Thymus (tissue), 11 donors: ENCODE measurements at regions not wholly inside any gene's neighbourhood (a gene's known extent, or its start where the extent isn't known, plus 50 kb on each side); places are given as distances from the start of the nearest gene placed in this dataset.

Experiments used
- DNase-seq, 9 donors: peaks; one replicate each; pipeline ENCODE4 v3.0.0-alpha.2; 2013; ENCODE audit warnings: low spot score in 9 of 9, low read depth in 6 of 9, missing footprints in 1 of 9
- H3K27ac ChIP-seq, 2 donors: one replicate each; pipeline ENCODE4 v1.5.1; 2013; ENCODE audit warnings: control low read depth in 1 of 2, low read depth in 1 of 2, low read length in 1 of 2, mild to moderate bottlenecking in 1 of 2, moderate library complexity in 1 of 2
- H3K27me3 ChIP-seq, 2 donors: one replicate each; pipeline ENCODE4 v1.5.1; 2013; ENCODE audit warnings: low read length in 1 of 2; ENCODE audit not compliant: control insufficient read depth in 2 of 2, insufficient read depth in 1 of 2
- H3K36me3 ChIP-seq, 2 donors: one replicate each; pipeline ENCODE4 v1.5.1; 2013; ENCODE audit warnings: low read length in 1 of 2, mild to moderate bottlenecking in 1 of 2, moderate library complexity in 1 of 2; ENCODE audit not compliant: control insufficient read depth in 2 of 2, insufficient read depth in 2 of 2
- H3K4me1 ChIP-seq, 2 donors: one replicate each; pipeline ENCODE4 v1.5.1; 2013; ENCODE audit warnings: low read length in 2 of 2; ENCODE audit not compliant: control insufficient read depth in 2 of 2, insufficient read depth in 2 of 2
- H3K4me3 ChIP-seq, 2 donors: one replicate each; pipeline ENCODE4 v1.5.1; 2013; ENCODE audit warnings: low read length in 2 of 2, control low read depth in 1 of 2, mild to moderate bottlenecking in 1 of 2
- H3K9me3 ChIP-seq, 2 donors: one replicate each; pipeline ENCODE4 v1.5.1; 2013; ENCODE audit warnings: low read length in 1 of 2, mild to moderate bottlenecking in 1 of 2; ENCODE audit not compliant: control insufficient read depth in 2 of 2, insufficient read depth in 1 of 2
- WGBS: extraction: QIAGEN DNeasy Blood & Tissue Kit; methylation state at CpG from one replicate; pipeline ENCODE4 v1.1.7; 2013; 5-methylcytosine and 5-hydroxymethylcytosine counted together
- donor health status: healthy.

DNA sequence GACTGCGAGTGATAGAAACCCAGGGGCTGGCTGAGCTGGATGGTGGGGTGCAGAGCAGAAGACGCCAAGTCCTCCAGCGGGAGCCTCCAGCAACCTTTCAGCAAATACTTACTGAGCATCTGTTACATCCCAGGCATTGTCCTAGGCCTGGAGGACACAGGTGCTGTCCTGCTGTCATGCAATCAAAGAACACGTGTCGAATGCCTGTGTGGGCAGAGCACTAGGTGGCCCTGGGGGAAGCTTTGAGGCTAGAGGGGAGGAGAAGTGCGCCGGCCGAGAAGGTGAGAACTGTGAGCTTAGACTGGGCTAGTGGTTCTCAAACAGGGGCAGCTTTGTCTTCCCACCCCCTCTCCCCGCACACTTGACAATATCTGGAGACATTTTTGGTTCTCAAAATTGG lies 233.6 kb downstream of the BMP7 start:
- DNase-seq, result no peak
- WGBS, result 93% methylated on average over 9 of the region's 9 CpGs
- Histone ChIP-seq H3K9me3 (no peaks in the 10 kb centered on the region), H3K27me3 (peaks cover 0 to 3% of the 10 kb centered on the region in 2 donors), H3K27ac (no peak overlapping the region), H3K4me3 (no peak overlapping the region), H3K36me3 (no peaks in the 10 kb centered on the region), H3K4me1 (no peaks in the 10 kb centered on the region)

DNA sequence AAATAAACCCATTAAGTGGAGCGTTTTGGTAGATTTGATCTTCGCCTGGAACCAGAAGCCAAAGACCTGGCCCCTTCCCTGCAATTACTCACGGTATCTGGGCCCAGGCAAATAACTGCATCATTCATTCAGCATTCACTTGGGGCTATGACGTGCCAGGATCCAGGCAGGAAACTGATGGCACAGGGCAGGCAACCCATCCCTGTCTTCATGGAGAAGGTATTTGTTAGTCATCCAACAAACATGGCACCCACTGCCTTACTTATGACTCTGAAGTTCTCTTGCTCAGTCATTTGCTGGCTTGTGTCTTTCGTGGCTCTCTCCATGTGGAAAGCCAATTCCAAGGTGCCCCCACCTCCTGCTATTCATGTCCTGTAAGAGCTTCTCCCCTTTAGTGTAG lies 232.4 kb downstream of the BMP7 start:
- Histone ChIP-seq H3K27me3 (peaks cover 0 to 3% of the 10 kb centered on the region in 2 donors), H3K4me3 (no peak overlapping the region), H3K9me3 (no peaks in the 10 kb centered on the region), H3K27ac (no peak overlapping the region), H3K4me1 (no peaks in the 10 kb centered on the region), H3K36me3 (no peaks in the 10 kb centered on the region)
- no peak for DNase-seq
- 78% methylated on average over 5 of the region's 5 CpGs for WGBS

DNA sequence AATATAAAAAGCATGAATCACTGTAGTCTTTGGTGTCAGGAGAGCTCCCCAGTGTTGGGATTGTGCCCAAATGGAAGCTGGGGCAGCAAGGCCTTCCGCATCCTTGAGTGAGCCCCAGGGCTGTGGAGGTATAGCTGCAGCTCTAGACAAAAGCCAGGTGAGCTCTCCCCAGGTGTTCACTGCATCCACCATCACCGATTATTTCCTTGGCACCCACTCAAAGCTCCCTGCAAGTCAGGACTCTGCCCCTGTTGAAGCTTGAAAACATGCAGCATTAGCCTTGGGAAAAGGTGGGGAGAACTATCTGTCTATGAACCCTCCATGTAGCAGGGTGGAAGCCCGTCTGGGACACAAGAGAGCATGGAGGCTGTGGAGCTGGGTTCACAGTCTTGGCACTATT lies 228.8 kb downstream of the BMP7 start:
- Histone ChIP-seq H3K4me3 (no peak overlapping the region), H3K36me3 (no peaks in the 10 kb centered on the region), H3K27ac (no peak overlapping the region), H3K4me1 (no peaks in the 10 kb centered on the region), H3K27me3 (no peaks in the 10 kb centered on the region), H3K9me3 (no peaks in the 10 kb centered on the region)
- WGBS, result 90% methylated on average over 3 of the region's 3 CpGs
- no peak for DNase-seq

DNA sequence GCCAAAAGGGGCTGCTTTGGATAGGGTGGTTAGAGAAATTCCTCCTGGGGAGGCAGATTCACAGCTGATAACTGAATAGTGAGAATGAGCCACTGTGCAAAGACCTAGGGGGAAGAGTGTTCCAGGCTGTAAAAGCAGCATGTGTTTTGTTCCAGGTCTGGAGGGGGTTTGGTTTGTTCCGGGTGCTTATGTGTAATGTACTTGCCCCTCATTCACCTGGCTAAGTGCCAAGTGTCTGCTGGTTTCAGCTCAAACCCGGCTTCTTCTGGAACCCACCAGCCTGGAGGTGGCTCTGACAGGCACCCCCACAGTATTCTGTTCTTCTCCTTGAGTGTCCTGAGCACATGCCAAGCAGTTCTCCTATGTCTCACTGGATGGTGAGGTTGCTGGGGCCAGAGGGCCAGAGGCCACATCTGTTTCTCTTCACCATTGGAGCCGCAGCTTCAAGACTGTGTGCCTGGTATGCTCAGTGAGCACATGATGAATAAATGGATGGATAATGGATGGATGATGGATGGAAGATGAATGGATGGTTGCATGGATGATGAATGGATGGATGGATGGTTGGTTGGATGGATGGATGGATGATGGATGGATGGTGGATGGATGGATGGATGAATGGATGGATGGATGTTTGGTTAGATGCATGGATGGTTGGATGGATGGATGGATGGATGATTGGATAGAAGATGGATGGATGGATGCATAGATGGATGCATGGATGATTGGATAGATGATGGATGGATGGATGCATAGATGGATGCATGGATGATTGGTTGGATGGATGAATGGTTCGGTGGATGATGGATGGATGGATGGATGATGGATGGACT lies 227.6 kb downstream of the BMP7 start:
- Histone ChIP-seq H3K27ac (no peak overlapping the region), H3K4me1 (no peaks in the 10 kb centered on the region), H3K9me3 (no peaks in the 10 kb centered on the region), H3K36me3 (no peaks in the 10 kb centered on the region), H3K27me3 (no peaks in the 10 kb centered on the region), H3K4me3 (no peak overlapping the region)
- no peak for DNase-seq
- WGBS, result 91% methylated on average over 4 of the region's 4 CpGs

DNA sequence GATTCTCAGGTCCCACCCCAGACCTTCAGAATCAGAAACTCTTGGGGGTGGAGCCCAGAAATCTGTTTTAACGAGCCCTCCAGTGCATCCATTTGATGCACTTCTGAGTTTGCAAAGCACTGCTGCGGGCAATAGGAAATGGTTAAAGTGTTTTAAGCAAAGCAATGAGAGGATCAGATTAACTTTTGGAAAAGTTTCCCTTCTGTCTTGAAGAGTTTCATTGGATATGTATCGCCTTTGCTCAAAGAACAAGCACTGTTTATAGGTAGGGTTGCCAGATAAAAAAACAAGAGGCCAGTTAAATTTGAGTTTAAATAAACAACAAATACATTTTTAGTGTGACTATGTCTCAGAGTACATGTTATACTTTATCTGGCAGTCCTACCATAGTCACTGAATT lies 226.0 kb downstream of the BMP7 start:
- no peaks in the 10 kb centered on the region for H3K4me1 ChIP-seq
- no peaks in the 10 kb centered on the region for H3K27me3 ChIP-seq
- DNase-seq, result no peak
- H3K27ac ChIP-seq, result no peak overlapping the region
- H3K4me3 ChIP-seq, result no peak overlapping the region
- H3K9me3 ChIP-seq, result no peaks in the 10 kb centered on the region
- WGBS, result 87% methylated on average over 3 of the region's 3 CpGs
- no peaks in the 10 kb centered on the region for H3K36me3 ChIP-seq

DNA sequence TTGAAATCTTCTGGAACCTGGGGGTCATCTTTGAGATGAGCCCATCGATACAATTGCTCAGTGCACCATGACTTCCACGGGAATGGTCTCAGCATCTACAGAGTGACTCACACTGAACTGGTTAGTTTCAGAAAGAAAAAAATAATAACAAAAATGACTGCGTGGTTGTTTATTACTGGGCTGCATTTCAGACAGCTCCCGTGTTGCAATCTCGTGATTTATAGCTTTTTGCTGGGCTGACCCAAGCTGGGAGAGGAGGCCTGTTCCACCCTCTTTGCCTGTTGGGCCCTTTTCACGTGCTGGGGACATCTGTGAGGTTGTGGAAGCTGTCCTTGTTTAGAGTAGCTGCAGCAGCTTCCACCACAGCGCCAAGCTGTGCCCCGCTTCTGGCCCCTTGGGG lies 225.5 kb downstream of the BMP7 start:
- 58% methylated on average over 8 of the region's 8 CpGs for WGBS
- DNase-seq, result no peak

DNA sequence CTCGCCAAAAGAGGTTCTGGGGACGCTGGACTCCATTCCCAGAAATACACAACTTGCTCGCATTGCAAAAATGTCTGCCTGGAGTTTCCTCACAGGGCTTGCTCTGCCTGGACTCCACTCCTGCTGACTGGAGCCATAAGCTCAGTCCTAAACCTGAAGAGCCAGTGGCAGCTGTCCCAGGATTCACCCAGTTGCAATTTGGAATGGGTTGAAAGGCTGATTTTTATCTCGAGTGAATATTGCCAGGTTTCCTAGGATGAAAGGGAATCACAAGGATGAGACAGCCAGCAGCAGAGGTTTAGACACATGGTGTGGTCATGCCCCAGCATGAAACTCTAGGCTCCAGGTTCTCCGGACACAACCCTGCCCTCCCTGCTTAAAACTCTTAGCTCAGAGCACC lies 223.3 kb downstream of the BMP7 start:
- Histone ChIP-seq H3K36me3 (no peaks in the 10 kb centered on the region), H3K27ac (no peak overlapping the region), H3K9me3 (no peaks in the 10 kb centered on the region), H3K27me3 (no peaks in the 10 kb centered on the region), H3K4me3 (no peak overlapping the region), H3K4me1 (no peaks in the 10 kb centered on the region)
- DNase-seq, result peak in 1 of 9 donors; percentile 4
- 88% methylated on average over 5 of the region's 5 CpGs for WGBS

More for the DNA sequence above, 225.5 kb downstream of the BMP7 start:
- no peaks in the 10 kb centered on the region for H3K27me3 ChIP-seq
- no peaks in the 10 kb centered on the region for H3K36me3 ChIP-seq
- H3K4me1 ChIP-seq, result no peaks in the 10 kb centered on the region
- no peak overlapping the region for H3K4me3 ChIP-seq
- no peak overlapping the region for H3K27ac ChIP-seq
- H3K9me3 ChIP-seq, result no peaks in the 10 kb centered on the region

DNA sequence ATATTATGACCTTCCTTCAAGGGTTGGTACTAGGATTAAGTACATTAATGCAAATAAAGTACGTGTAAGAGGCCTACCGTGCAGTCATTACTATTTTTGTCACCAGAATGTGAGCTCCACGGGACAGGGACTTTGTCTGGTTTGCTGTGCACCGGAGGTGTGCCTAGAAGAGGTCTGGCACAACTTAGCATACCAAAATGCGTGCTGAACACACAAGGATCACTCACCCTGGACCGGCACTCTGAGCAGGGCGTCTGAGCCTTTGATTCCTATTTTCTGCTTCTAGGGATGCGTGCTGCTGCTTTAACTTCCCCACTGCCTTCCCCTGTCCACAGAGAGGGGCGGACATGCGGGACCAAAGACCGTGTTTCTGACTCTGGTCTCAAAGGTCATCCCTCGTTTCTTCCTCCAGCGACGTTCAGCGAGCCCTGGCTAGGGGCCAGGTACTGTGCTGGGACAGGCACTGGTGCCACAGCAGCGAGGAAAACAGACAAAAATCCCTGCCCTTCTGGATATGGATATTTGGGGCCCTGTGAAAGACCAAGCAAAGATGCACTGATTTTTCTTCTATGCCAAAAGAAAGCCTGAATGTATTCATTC lies 222.7 kb downstream of the BMP7 start:
- Histone ChIP-seq H3K4me3 (no peak overlapping the region), H3K9me3 (no peaks in the 10 kb centered on the region), H3K36me3 (no peaks in the 10 kb centered on the region), H3K27ac (no peak overlapping the region), H3K4me1 (no peaks in the 10 kb centered on the region), H3K27me3 (no peaks in the 10 kb centered on the region)
- no peak for DNase-seq
- 83% methylated on average over 16 of the region's 16 CpGs for WGBS

DNA sequence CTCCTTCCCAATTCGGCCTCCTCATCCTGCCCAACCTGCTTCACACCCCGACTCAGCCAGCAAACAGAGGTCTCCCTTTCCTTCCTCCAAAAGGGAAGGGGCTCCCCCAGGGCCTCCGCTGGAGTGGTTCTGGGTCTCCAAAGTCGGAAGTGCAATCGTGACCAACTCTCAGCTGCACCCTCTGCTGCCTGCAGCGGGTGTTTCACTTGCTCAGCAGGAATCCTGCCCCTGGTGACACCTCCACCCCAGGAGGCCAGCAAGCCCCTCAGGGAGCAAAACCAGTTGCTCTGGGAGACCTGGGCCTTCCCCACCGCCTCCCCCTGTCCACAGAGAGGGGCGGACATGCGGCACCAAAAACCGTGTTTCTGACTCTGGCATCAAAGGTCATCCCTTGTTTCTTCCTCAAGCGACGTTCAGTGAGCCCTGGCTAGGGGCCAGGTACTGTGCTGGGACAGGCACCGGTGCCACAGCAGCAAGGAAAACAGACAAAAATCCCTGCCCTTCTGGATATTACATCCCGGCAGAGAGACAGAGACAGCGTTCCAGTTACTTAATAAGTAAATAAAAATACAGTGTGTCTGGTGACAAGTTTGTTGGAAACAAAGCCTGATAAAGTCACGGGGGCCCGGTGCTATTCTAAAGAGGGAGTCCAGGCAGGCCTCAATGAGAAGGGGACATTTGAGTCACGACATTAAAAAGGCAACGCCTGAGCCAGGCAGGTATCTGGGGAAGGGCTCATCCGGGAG lies 219.0 kb downstream of the BMP7 start:
- WGBS, result 64% methylated on average over 20 of the region's 20 CpGs
- no peak overlapping the region for H3K27ac ChIP-seq
- DNase-seq, result no peak
- no peak overlapping the region for H3K4me3 ChIP-seq
- no peaks in the 10 kb centered on the region for H3K36me3 ChIP-seq
- no peaks in the 10 kb centered on the region for H3K4me1 ChIP-seq
- H3K27me3 ChIP-seq, result no peaks in the 10 kb centered on the region
- no peaks in the 10 kb centered on the region for H3K9me3 ChIP-seq
